HG03060 (cell line): ENCODE measurements at regions not wholly inside any gene's neighbourhood (a gene's known extent, or its start where the extent isn't known, plus 50 kb on each side); places are given as distances from the start of the nearest gene placed in this dataset.
A peak's percentile ranks its signal among the peaks of the same experiment; 100 is the strongest.

Experiments
- ATAC-seq: cut with Tn5 transposase; IDR thresholded peaks from one replicate; pipeline ENCODE4 v1.9.1; 2021; ENCODE audit warnings: low read depth, moderate number of reproducible peaks; ENCODE audit not compliant: unreplicated experiment

- no peak for ATAC-seq
These were observed 167.3 kb upstream of the GATB start for GRCh38 chr4:151928112-151928511.

- ATAC-seq, result no peak
These were observed 162.0 kb upstream of the GATB start for GRCh38 chr4:151922811-151923210.

GRCh38 chr4:151922306-151922705, 161.5 kb upstream of the GATB start:
- ATAC-seq, result no peak

- no peak for ATAC-seq
These were observed 161.0 kb upstream of the GATB start for GRCh38 chr4:151921811-151922210.

GRCh38 chr4:151921386-151921785, 160.6 kb upstream of the GATB start:
- ATAC-seq, result no peak

GRCh38 chr4:151917145-151917734, 156.4 kb upstream of the GATB start:
- ATAC-seq, result no peak

- ATAC-seq, result no peak
These were observed 151.8 kb upstream of the GATB start for GRCh38 chr4:151912632-151913031.

- ATAC-seq, result no peak
These were observed 151.2 kb upstream of the GATB start for GRCh38 chr4:151911970-151912369.

- no peak for ATAC-seq
These were observed 148.1 kb upstream of the GATB start for GRCh38 chr4:151908734-151909497.

- ATAC-seq, result no peak
These were observed 147.4 kb upstream of the GATB start for GRCh38 chr4:151908201-151908600.

GRCh38 chr4:151906438-151906837, 145.6 kb upstream of the GATB start:
- ATAC-seq, result no peak

GRCh38 chr4:151905197-151905596, 144.4 kb upstream of the GATB start:
- peak; percentile 84 for ATAC-seq

GRCh38 chr4:151901631-151902030, 140.8 kb upstream of the GATB start:
- ATAC-seq, result no peak

- ATAC-seq, result no peak
These were observed 136.1 kb upstream of the GATB start for GRCh38 chr4:151896880-151897279.

- ATAC-seq, result no peak
These were observed 134.9 kb upstream of the GATB start for GRCh38 chr4:151895671-151896070.

GRCh38 chr4:151894246-151894645, 133.4 kb upstream of the GATB start:
- ATAC-seq, result no peak

GRCh38 chr4:151888367-151888866, 127.6 kb upstream of the GATB start:
- no peak for ATAC-seq

- no peak for ATAC-seq
These were observed 127.0 kb upstream of the GATB start for GRCh38 chr4:151887816-151888180.

GRCh38 chr4:151887031-151887815, 126.4 kb upstream of the GATB start:
- peak; percentile 56 for ATAC-seq

GRCh38 chr4:151885123-151885522, 124.3 kb upstream of the GATB start:
- no peak for ATAC-seq

GRCh38 chr4:151883747-151884146, 122.9 kb upstream of the GATB start:
- ATAC-seq, result no peak
